SJCRH30 (cell line): ENCODE measurements at regions not wholly inside any gene's neighbourhood (a gene's known extent, or its start where the extent isn't known, plus 50 kb on each side); places are given as distances from the start of the nearest gene placed in this dataset.
A peak's percentile ranks its signal among the peaks of the same experiment; 100 is the strongest.
"Not testable (repeated sequence)": the region's sequence is repeated elsewhere in the genome, so short reads cannot be mapped to it uniquely, and the experiment has no call there.

Source experiments
- DNase-seq, 2 experiments: peaks; one replicate each; pipeline ENCODE4 v3.0.0-alpha.2; 2015 to 2020
- H3K27ac ChIP-seq: fragments of 250-450 bp; sonication (Bioruptor Pico); 2 replicates; pipeline ENCODE4 v1.5.1; 2020; ENCODE audit warnings: mild to moderate bottlenecking, moderate library complexity
- H3K27me3 ChIP-seq: fragments of 250-450 bp; sonication (Bioruptor Pico); 2 replicates; pipeline ENCODE4 v1.5.1; 2020; ENCODE audit warnings: mild to moderate bottlenecking, moderate library complexity
- H3K36me3 ChIP-seq: fragments of 250-450 bp; sonication (Bioruptor Pico); 2 replicates; pipeline ENCODE4 v1.5.1; 2020; ENCODE audit warnings: mild to moderate bottlenecking, moderate library complexity
- H3K4me1 ChIP-seq: fragments of 250-450 bp; sonication (Bioruptor Pico); 2 replicates; pipeline ENCODE4 v1.5.1; 2020; ENCODE audit warnings: mild to moderate bottlenecking, moderate library complexity
- H3K4me3 ChIP-seq: fragments of 250-450 bp; sonication (Bioruptor Pico); 2 replicates; pipeline ENCODE4 v1.5.1; 2020; ENCODE audit warnings: mild to moderate bottlenecking, moderate library complexity
- H3K9me3 ChIP-seq: fragments of 250-450 bp; sonication (Bioruptor Pico); replicated peaks from 2 replicates; pipeline ENCODE4 v1.5.1; 2020; ENCODE audit warnings: mild to moderate bottlenecking, moderate library complexity

- Histone ChIP-seq H3K27me3 (no peaks in the 10 kb centered on the region), H3K9me3 (no peaks in the 10 kb centered on the region), H3K36me3 (no peaks in the 10 kb centered on the region), H3K27ac (no peak overlapping the region), H3K4me1 (no peaks in the 10 kb centered on the region), H3K4me3 (no peak overlapping the region)
- DNase-seq: no peak
Measured at GRCh38 chr4:67365661-67366245, 179.6 kb downstream of the CENPC start.

GRCh38 chr4:67355806-67356205 is 189.5 kb downstream of the CENPC start:
- Histone ChIP-seq H3K9me3 (no peaks in the 10 kb centered on the region), H3K36me3 (no peaks in the 10 kb centered on the region), H3K27me3 (no peaks in the 10 kb centered on the region), H3K27ac (no peak overlapping the region), H3K4me3 (no peak overlapping the region), H3K4me1 (no peaks in the 10 kb centered on the region)
- no peak for DNase-seq

GRCh38 chr4:67346654-67347053 is 198.6 kb downstream of the CENPC start:
- Histone ChIP-seq H3K9me3 (no peaks in the 10 kb centered on the region), H3K4me1 (no peaks in the 10 kb centered on the region), H3K27me3 (no peaks in the 10 kb centered on the region), H3K36me3 (no peaks in the 10 kb centered on the region), H3K4me3 (no peak overlapping the region), H3K27ac (no peak overlapping the region)
- no peak for DNase-seq

GRCh38 chr4:67344594-67345380 is 200.5 kb downstream of the CENPC start:
- DNase-seq: no peak
- Histone ChIP-seq H3K4me3 (no peak overlapping the region), H3K36me3 (no peaks in the 10 kb centered on the region), H3K27ac (no peak overlapping the region), H3K9me3 (no peaks in the 10 kb centered on the region), H3K27me3 (no peaks in the 10 kb centered on the region), H3K4me1 (no peaks in the 10 kb centered on the region)

GRCh38 chr4:67343199-67343598 is 202.1 kb downstream of the CENPC start:
- DNase-seq: peak in 1 of 2 experiments; percentile 18
- no peaks in the 10 kb centered on the region for H3K4me1 ChIP-seq
- no peaks in the 10 kb centered on the region for H3K9me3 ChIP-seq
- H3K4me3 ChIP-seq: no peak overlapping the region
- H3K27me3 ChIP-seq: no peaks in the 10 kb centered on the region
- no peak overlapping the region for H3K27ac ChIP-seq
- H3K36me3 ChIP-seq: no peaks in the 10 kb centered on the region

- H3K4me3 ChIP-seq: no peak overlapping the region
- H3K9me3 ChIP-seq: no peaks in the 10 kb centered on the region
- no peak for DNase-seq
- H3K36me3 ChIP-seq: no peaks in the 10 kb centered on the region
- no peaks in the 10 kb centered on the region for H3K27me3 ChIP-seq
- no peaks in the 10 kb centered on the region for H3K4me1 ChIP-seq
- no peak overlapping the region for H3K27ac ChIP-seq
Measured at GRCh38 chr4:67342291-67342690, 203.0 kb downstream of the CENPC start.

GRCh38 chr4:67333664-67334063 is 211.6 kb downstream of the CENPC start:
- H3K9me3 ChIP-seq: 0 out of 2 replicates have a peak, but pooled peaks cover 5% of the 10 kb centered on the region
- H3K4me1 ChIP-seq: no peaks in the 10 kb centered on the region
- no peaks in the 10 kb centered on the region for H3K27me3 ChIP-seq
- no peak for DNase-seq
- no peaks in the 10 kb centered on the region for H3K36me3 ChIP-seq
- H3K27ac ChIP-seq: no peak overlapping the region
- no peak overlapping the region for H3K4me3 ChIP-seq

GRCh38 chr4:67332627-67333026 is 212.7 kb downstream of the CENPC start:
- H3K4me1 ChIP-seq: no peaks in the 10 kb centered on the region
- H3K36me3 ChIP-seq: no peaks in the 10 kb centered on the region
- peak in 1 of 2 experiments; percentile 27 for DNase-seq
- H3K4me3 ChIP-seq: no peak overlapping the region
- H3K27ac ChIP-seq: no peak overlapping the region
- 0 out of 2 replicates have a peak, but pooled peaks cover 5% of the 10 kb centered on the region for H3K9me3 ChIP-seq
- H3K27me3 ChIP-seq: no peaks in the 10 kb centered on the region

- no peaks in the 10 kb centered on the region for H3K4me1 ChIP-seq
- H3K27ac ChIP-seq: no peak overlapping the region
- H3K9me3 ChIP-seq: 0 out of 2 replicates have a peak, but pooled peaks cover 5% of the 10 kb centered on the region
- DNase-seq: no peak
- no peak overlapping the region for H3K4me3 ChIP-seq
- peaks cover 3% of the 10 kb centered on the region; the same call in 1 of the 2 replicates for H3K27me3 ChIP-seq
- no peaks in the 10 kb centered on the region for H3K36me3 ChIP-seq
Measured at GRCh38 chr4:67328393-67328792, 216.9 kb downstream of the CENPC start.

GRCh38 chr4:67328018-67328278 is 217.4 kb downstream of the CENPC start:
- H3K27ac ChIP-seq: no peak overlapping the region
- H3K4me1 ChIP-seq: no peaks in the 10 kb centered on the region
- H3K9me3 ChIP-seq: 0 out of 2 replicates have a peak, but pooled peaks cover 5% of the 10 kb centered on the region
- H3K27me3 ChIP-seq: peaks cover 3% of the 10 kb centered on the region; the same call in 1 of the 2 replicates
- no peak for DNase-seq
- no peak overlapping the region for H3K4me3 ChIP-seq
- no peaks in the 10 kb centered on the region for H3K36me3 ChIP-seq

- H3K4me3 ChIP-seq: no peak overlapping the region
- no peaks in the 10 kb centered on the region for H3K36me3 ChIP-seq
- H3K27me3 ChIP-seq: peaks cover 3% of the 10 kb centered on the region; the same call in 1 of the 2 replicates
- H3K27ac ChIP-seq: no peak overlapping the region
- 0 out of 2 replicates have a peak, but pooled peaks cover 5% of the 10 kb centered on the region for H3K9me3 ChIP-seq
- no peaks in the 10 kb centered on the region for H3K4me1 ChIP-seq
- DNase-seq: peak; percentile 48 to 78
Measured at GRCh38 chr4:67327245-67328017, 217.9 kb downstream of the CENPC start.

GRCh38 chr4:67325791-67326190 is 219.5 kb downstream of the CENPC start:
- Histone ChIP-seq H3K36me3 (no peaks in the 10 kb centered on the region), H3K4me1 (no peaks in the 10 kb centered on the region), H3K9me3 (0 out of 2 replicates have a peak, but pooled peaks cover 5% of the 10 kb centered on the region), H3K4me3 (no peak overlapping the region), H3K27me3 (peaks cover 3% of the 10 kb centered on the region; the same call in 1 of the 2 replicates), H3K27ac (no peak overlapping the region)
- DNase-seq: no peak

- peaks cover 1% of the 10 kb centered on the region; the same call in 1 of the 2 replicates for H3K27me3 ChIP-seq
- H3K27ac ChIP-seq: no peak overlapping the region
- H3K4me1 ChIP-seq: no peaks in the 10 kb centered on the region
- no peak for DNase-seq
- H3K9me3 ChIP-seq: no peaks in the 10 kb centered on the region
- H3K4me3 ChIP-seq: no peak overlapping the region
- no peaks in the 10 kb centered on the region for H3K36me3 ChIP-seq
Measured at GRCh38 chr4:67320645-67321044, 224.7 kb downstream of the CENPC start.

GRCh38 chr4:67319607-67320006 is 225.7 kb downstream of the CENPC start:
- H3K27ac ChIP-seq, DNase-seq, H3K27me3 ChIP-seq, H3K36me3 ChIP-seq, H3K4me1 ChIP-seq, H3K4me3 ChIP-seq, H3K9me3 ChIP-seq: not testable (repeated sequence)

- not testable (repeated sequence) for H3K27ac ChIP-seq, H3K27me3 ChIP-seq, H3K9me3 ChIP-seq, H3K4me1 ChIP-seq, DNase-seq, H3K4me3 ChIP-seq, H3K36me3 ChIP-seq
Measured at GRCh38 chr4:67300497-67301185, 244.7 kb downstream of the CENPC start.
